ENCODE measurements at regions not wholly inside any gene's neighbourhood (a gene's known extent, or its start where the extent isn't known, plus 50 kb on each side); places are given as distances from the start of the nearest gene placed in this dataset.
"Not testable (repeated sequence)": the region's sequence is repeated elsewhere in the genome, so short reads cannot be mapped to it uniquely, and the experiment has no call there.

DNA sequence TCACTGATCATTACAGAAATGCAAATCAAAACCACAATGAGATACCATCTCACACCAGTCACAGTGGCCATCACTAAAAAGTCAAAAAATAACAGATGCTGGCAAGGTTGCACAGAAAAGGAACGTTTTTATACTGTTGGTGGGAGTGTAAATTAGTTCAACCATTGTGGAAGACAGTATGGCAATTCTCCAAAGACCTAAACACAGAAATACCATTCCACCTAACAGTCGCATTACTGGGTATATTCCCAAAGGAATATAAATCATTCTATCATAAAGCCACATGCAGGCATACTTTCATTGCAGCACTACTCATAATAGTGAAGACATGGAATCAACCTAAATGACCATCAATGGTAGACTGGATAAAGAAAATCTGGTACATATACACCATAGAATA is 83.2 kb upstream of the ARID5B start:
- H2BK12ac ChIP-seq (ENCODE audit: insufficient read length, low read depth, low read length); H3K4me2 ChIP-seq (ENCODE audit: insufficient read depth, insufficient read length, low read length); H3K18ac ChIP-seq (ENCODE audit: insufficient read length, low read depth, low read length); H3K23ac ChIP-seq (ENCODE audit: insufficient read length, low read depth, low read length); H2BK15ac ChIP-seq (ENCODE audit: low read depth, low read length); H4K5ac ChIP-seq (ENCODE audit: insufficient read length, low read depth, low read length); H3K27ac ChIP-seq (ENCODE audit: insufficient read length, low read depth, low read length); H3K79me1 ChIP-seq (ENCODE audit: insufficient read depth, low read depth, low read length, poor library complexity, severe bottlenecking); H2AK5ac ChIP-seq (ENCODE audit: insufficient read length, low read length); H3K9me3 Mint-ChIP-seq; H4K8ac ChIP-seq (replicated peaks; ENCODE audit: insufficient read length, low read depth, low read length); H3K56ac ChIP-seq (ENCODE audit: insufficient read length, low read depth, low read length); H2BK20ac ChIP-seq (ENCODE audit: low read depth, low read length, poor library complexity, severe bottlenecking); H4K20me1 ChIP-seq (ENCODE audit: control insufficient read depth, insufficient read depth, insufficient read length); H3T11ph ChIP-seq (ENCODE audit: low read length); H3K14ac ChIP-seq (ENCODE audit: insufficient read depth, low read length); H4K91ac ChIP-seq (ENCODE audit: insufficient read length, low read depth, low read length); DNase-seq; H3K4me1 ChIP-seq (ENCODE audit: insufficient read depth, low read length); H3K4ac ChIP-seq (ENCODE audit: low read depth, low read length); H3K9ac ChIP-seq (ENCODE audit: extremely low read depth, insufficient read length, low read length); H2BK5ac ChIP-seq (ENCODE audit: insufficient read length, low read length); H3K36me3 Mint-ChIP-seq (ENCODE audit: insufficient read depth in 1 of 3, low read depth in 3 of 3); H3K9me3 ChIP-seq (ENCODE audit: control insufficient read depth, low read depth, low read length); H3K79me2 ChIP-seq (ENCODE audit: insufficient read depth, low read length); H3K4me1 Mint-ChIP-seq; H2AFZ ChIP-seq (ENCODE audit: low read length); H3K23me2 ChIP-seq (ENCODE audit: insufficient read length, low read depth, low read length, poor library complexity, severe bottlenecking); H3K27me3 ChIP-seq (ENCODE audit: insufficient read depth, low read length); H2BK120ac ChIP-seq (ENCODE audit: low read depth, low read length, poor library complexity, severe bottlenecking); H3K27ac Mint-ChIP-seq; H3K4me3 Mint-ChIP-seq: not testable (repeated sequence)
- no CpG with 5 or more reads among the region's 2 CpGs for WGBS (ENCODE audit: extremely low coverage, insufficient read length, low lambda C conversion rate)
- peaks cover 12% of the 10 kb centered on the region for H3K27me3 Mint-ChIP-seq (ENCODE audit: low read depth)
